Esophagus squamous epithelium (tissue), 4 donors: ENCODE measurements at regions not wholly inside any gene's neighbourhood (a gene's known extent, or its start where the extent isn't known, plus 50 kb on each side); places are given as distances from the start of the nearest gene placed in this dataset.

Source experiments
- POLR2A ChIP-seq, 4 donors: fragments of 450-650 bp; IDR thresholded peaks; one replicate each; pipeline ENCODE4 v1.6.1; 2017; ENCODE audit warnings: antibody characterized with exemption in 4 of 4, mild to moderate bottlenecking in 4 of 4, moderate library complexity in 3 of 4
- TF ChIP-seq, protein P1 (sequence below), 6 experiments: fragments of 450-650 bp in 4 of 6; fragments of 200-600 bp in 2 of 6; sonication (generic) in 2 of 6; IDR thresholded peaks; one replicate each; pipeline ENCODE4 v1.5.1; 2016 to 2019; ENCODE audit warnings: antibody characterized with exemption in 6 of 6, mild to moderate bottlenecking in 4 of 6, moderate library complexity in 4 of 6

DNA sequence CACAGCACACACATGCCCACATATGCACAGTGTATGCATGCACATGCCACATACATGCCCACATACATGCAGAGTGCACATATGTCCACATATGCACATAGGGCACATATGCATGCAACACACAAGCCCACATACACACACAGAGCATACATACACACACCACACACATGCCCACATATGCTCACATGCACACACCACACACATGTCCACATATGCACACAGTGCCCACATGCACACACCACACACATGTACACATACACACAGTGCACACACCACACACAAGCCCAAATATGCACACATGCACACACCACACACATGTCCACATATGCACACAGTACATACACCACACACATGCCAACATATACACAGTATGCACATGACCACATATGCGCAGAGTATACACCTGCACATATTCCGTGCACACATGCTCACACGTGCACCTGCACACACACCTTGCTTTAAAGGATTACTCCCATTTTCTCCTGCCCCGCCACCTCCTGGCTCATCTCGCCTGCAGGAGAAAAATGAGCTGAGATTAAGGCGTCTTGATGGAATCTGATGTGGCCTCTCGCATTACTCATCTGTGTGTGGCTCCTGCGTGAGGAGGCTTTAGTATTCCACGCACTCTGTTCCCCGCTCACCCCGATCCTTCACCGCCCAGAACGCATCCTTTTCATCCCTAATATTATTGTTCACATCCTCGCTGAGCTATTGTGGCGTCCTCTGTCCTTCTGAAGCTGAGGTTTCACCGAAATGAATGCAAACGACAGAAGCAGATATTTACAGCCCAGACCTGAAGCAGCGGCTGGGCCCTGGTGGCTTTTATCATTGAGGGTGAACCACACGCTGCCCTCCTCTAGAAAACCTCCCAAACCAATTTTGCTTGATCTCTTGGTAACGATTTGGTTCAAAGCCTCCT is 182.7 kb downstream of the OLFM1 start:
- no peak for TF ChIP-seq POLR2A (IDR thresholded peaks at IDR 0.05)
- TF ChIP-seq, protein P1, sequence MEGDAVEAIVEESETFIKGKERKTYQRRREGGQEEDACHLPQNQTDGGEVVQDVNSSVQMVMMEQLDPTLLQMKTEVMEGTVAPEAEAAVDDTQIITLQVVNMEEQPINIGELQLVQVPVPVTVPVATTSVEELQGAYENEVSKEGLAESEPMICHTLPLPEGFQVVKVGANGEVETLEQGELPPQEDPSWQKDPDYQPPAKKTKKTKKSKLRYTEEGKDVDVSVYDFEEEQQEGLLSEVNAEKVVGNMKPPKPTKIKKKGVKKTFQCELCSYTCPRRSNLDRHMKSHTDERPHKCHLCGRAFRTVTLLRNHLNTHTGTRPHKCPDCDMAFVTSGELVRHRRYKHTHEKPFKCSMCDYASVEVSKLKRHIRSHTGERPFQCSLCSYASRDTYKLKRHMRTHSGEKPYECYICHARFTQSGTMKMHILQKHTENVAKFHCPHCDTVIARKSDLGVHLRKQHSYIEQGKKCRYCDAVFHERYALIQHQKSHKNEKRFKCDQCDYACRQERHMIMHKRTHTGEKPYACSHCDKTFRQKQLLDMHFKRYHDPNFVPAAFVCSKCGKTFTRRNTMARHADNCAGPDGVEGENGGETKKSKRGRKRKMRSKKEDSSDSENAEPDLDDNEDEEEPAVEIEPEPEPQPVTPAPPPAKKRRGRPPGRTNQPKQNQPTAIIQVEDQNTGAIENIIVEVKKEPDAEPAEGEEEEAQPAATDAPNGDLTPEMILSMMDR (IDR thresholded peaks at IDR 0.05) = no peak
